HepG2 (cell line): ENCODE measurements at regions not wholly inside any gene's neighbourhood (a gene's known extent, or its start where the extent isn't known, plus 50 kb on each side); places are given as distances from the start of the nearest gene placed in this dataset.

Source experiments
- CREM ChIP-seq, 2 experiments: sonication (generic) in 1 of 2; formaldehyde crosslinking in 1 of 2; IDR thresholded peaks; 2 replicates each; pipeline versions ENCODE4 v1.4.0 to v1.6.1; 2016 to 2020; ENCODE audit warnings: antibody characterized with exemption in 1 of 2, mild to moderate bottlenecking in 1 of 2, missing genetic modification reagents in 1 of 2
- DNMT1 ChIP-seq: sonication (generic); formaldehyde crosslinking; IDR thresholded peaks from 2 replicates; pipeline ENCODE4 v1.5.1; 2020; ENCODE audit warnings: mild to moderate bottlenecking, missing genetic modification reagents
- HNRNPLL ChIP-seq: fragments of 200-400 bp; formaldehyde crosslinking; IDR thresholded peaks from 2 replicates; pipeline ENCODE4 v1.6.1; 2017; ENCODE audit warnings: mild to moderate bottlenecking, low read depth, low read length; ENCODE audit not compliant: poor library complexity, severe bottlenecking
- NKX3-1 ChIP-seq: sonication (generic); formaldehyde crosslinking; IDR thresholded peaks from 2 replicates; pipeline ENCODE4 v1.5.0; 2020; ENCODE audit warnings: missing genetic modification reagents
- NR2F6 ChIP-seq, 2 experiments: IDR thresholded peaks; 2 replicates each; pipeline ENCODE4 v1.6.1; 2016; ENCODE audit warnings: antibody characterized with exemption in 1 of 2, mild to moderate bottlenecking in 1 of 2
- PTBP1 ChIP-seq: fragments of 200-400 bp; formaldehyde crosslinking; IDR thresholded peaks from 2 replicates; pipeline ENCODE4 v1.6.1; 2018; ENCODE audit warnings: low read length, low read depth; ENCODE audit not compliant: poor library complexity, severe bottlenecking
- RBM22 ChIP-seq: fragments of 200-400 bp; formaldehyde crosslinking; optimal IDR thresholded peaks from 2 replicates; pipeline ENCODE3; 2017; ENCODE audit warnings: mild to moderate bottlenecking, low read length, moderate library complexity
- SMAD1 ChIP-seq: sonication (generic); formaldehyde crosslinking; IDR thresholded peaks from 2 replicates; pipeline ENCODE4 v1.4.0; 2020; ENCODE audit warnings: missing genetic modification reagents, low read depth, mild to moderate bottlenecking, borderline replicate concordance
- ZFP62 ChIP-seq: sonication (generic); formaldehyde crosslinking; IDR thresholded peaks from 2 replicates; pipeline ENCODE4 v1.4.0; 2020; ENCODE audit warnings: missing genetic modification reagents
- ZNF30 ChIP-seq: sonication (generic); formaldehyde crosslinking; IDR thresholded peaks from 2 replicates; pipeline ENCODE4 v1.5.0; 2020; ENCODE audit warnings: mild to moderate bottlenecking, missing genetic modification reagents
- TF ChIP-seq, protein P1 (sequence below): sonication (generic); formaldehyde crosslinking; IDR thresholded peaks from 2 replicates; pipeline ENCODE4 v1.9.0; 2021; ENCODE audit warnings: mild to moderate bottlenecking, missing genetic modification reagents
- TF ChIP-seq, protein P2 (sequence below): sonication (generic); formaldehyde crosslinking; IDR thresholded peaks from 2 replicates; pipeline ENCODE4 v1.5.0; 2020; ENCODE audit warnings: missing genetic modification reagents
- TF ChIP-seq, protein P3 (sequence below): sonication (generic); formaldehyde crosslinking; IDR thresholded peaks from 2 replicates; pipeline ENCODE4 v1.5.0; 2020; ENCODE audit warnings: mild to moderate bottlenecking, missing genetic modification reagents, borderline replicate concordance

DNA sequence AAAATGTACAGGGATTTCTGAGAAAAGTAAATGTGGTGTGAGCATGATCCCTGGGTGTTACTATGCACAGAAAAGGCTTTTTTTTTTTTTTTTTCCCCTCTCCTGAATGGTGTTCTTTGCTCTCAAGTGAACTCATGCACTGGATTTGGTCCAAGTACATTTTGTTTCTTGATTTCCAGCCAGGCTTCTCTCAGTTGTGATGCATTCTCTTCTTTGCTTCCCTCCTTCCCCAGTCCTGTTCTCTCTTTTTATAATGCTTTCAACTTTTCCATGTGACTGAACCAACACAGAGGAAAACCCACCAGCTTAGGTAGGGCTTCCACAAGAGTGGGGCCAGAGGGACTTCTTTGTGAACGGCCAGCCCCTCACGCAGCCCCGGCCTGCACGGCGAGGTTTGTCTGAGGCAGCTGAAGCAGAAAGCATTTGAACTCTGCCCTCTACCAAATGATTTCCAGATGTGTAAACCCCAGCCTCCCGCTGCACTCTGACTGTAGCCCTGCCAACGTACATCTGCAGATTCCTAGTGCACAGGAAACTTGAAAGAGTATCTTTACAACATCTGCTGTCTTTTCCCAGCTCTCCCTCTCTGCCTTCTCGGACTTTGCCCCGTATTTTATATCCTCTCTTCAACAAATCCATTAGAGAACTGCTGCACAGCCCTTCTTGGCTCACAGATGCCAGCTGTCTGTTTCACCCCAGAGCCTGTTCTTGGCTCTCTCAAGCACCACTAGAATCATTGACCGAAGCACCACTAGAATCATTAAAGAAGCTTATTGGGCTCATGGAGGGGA, 71.8 kb upstream of the CD180 start (continued):
- TF ChIP-seq, protein P1, sequence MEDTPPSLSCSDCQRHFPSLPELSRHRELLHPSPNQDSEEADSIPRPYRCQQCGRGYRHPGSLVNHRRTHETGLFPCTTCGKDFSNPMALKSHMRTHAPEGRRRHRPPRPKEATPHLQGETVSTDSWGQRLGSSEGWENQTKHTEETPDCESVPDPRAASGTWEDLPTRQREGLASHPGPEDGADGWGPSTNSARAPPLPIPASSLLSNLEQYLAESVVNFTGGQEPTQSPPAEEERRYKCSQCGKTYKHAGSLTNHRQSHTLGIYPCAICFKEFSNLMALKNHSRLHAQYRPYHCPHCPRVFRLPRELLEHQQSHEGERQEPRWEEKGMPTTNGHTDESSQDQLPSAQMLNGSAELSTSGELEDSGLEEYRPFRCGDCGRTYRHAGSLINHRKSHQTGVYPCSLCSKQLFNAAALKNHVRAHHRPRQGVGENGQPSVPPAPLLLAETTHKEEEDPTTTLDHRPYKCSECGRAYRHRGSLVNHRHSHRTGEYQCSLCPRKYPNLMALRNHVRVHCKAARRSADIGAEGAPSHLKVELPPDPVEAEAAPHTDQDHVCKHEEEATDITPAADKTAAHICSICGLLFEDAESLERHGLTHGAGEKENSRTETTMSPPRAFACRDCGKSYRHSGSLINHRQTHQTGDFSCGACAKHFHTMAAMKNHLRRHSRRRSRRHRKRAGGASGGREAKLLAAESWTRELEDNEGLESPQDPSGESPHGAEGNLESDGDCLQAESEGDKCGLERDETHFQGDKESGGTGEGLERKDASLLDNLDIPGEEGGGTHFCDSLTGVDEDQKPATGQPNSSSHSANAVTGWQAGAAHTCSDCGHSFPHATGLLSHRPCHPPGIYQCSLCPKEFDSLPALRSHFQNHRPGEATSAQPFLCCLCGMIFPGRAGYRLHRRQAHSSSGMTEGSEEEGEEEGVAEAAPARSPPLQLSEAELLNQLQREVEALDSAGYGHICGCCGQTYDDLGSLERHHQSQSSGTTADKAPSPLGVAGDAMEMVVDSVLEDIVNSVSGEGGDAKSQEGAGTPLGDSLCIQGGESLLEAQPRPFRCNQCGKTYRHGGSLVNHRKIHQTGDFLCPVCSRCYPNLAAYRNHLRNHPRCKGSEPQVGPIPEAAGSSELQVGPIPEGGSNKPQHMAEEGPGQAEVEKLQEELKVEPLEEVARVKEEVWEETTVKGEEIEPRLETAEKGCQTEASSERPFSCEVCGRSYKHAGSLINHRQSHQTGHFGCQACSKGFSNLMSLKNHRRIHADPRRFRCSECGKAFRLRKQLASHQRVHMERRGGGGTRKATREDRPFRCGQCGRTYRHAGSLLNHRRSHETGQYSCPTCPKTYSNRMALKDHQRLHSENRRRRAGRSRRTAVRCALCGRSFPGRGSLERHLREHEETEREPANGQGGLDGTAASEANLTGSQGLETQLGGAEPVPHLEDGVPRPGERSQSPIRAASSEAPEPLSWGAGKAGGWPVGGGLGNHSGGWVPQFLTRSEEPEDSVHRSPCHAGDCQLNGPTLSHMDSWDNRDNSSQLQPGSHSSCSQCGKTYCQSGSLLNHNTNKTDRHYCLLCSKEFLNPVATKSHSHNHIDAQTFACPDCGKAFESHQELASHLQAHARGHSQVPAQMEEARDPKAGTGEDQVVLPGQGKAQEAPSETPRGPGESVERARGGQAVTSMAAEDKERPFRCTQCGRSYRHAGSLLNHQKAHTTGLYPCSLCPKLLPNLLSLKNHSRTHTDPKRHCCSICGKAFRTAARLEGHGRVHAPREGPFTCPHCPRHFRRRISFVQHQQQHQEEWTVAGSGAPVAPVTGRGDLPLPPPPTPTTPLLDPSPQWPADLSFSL (CRISPR knock-in tag) = no peak
- TF ChIP-seq, protein P2, sequence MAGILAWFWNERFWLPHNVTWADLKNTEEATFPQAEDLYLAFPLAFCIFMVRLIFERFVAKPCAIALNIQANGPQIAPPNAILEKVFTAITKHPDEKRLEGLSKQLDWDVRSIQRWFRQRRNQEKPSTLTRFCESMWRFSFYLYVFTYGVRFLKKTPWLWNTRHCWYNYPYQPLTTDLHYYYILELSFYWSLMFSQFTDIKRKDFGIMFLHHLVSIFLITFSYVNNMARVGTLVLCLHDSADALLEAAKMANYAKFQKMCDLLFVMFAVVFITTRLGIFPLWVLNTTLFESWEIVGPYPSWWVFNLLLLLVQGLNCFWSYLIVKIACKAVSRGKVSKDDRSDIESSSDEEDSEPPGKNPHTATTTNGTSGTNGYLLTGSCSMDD (CRISPR knock-in tag) = no peak
- TF ChIP-seq RBM22 (no peak), NR2F6 (IDR thresholded peaks at IDR 0.05) (peak; percentile 48; the same call in 1 of the 2 replicates), NR2F6 (CRISPR knock-in tag; IDR thresholded peaks at IDR 0.05) (peak; percentile 59), PTBP1 (no peak), DNMT1 (no peak), CREM (IDR thresholded peaks at IDR 0.05) (0 out of 2 replicates have a peak, but pooled peaks have one; percentile 19), CREM (CRISPR knock-in tag; IDR thresholded peaks at IDR 0.05) (no peak), SMAD1 (no peak), HNRNPLL (no peak), NKX3-1 (CRISPR knock-in tag) (no peak), ZFP62 (no peak), ZNF30 (CRISPR knock-in tag) (no peak)
- TF ChIP-seq, protein P3, sequence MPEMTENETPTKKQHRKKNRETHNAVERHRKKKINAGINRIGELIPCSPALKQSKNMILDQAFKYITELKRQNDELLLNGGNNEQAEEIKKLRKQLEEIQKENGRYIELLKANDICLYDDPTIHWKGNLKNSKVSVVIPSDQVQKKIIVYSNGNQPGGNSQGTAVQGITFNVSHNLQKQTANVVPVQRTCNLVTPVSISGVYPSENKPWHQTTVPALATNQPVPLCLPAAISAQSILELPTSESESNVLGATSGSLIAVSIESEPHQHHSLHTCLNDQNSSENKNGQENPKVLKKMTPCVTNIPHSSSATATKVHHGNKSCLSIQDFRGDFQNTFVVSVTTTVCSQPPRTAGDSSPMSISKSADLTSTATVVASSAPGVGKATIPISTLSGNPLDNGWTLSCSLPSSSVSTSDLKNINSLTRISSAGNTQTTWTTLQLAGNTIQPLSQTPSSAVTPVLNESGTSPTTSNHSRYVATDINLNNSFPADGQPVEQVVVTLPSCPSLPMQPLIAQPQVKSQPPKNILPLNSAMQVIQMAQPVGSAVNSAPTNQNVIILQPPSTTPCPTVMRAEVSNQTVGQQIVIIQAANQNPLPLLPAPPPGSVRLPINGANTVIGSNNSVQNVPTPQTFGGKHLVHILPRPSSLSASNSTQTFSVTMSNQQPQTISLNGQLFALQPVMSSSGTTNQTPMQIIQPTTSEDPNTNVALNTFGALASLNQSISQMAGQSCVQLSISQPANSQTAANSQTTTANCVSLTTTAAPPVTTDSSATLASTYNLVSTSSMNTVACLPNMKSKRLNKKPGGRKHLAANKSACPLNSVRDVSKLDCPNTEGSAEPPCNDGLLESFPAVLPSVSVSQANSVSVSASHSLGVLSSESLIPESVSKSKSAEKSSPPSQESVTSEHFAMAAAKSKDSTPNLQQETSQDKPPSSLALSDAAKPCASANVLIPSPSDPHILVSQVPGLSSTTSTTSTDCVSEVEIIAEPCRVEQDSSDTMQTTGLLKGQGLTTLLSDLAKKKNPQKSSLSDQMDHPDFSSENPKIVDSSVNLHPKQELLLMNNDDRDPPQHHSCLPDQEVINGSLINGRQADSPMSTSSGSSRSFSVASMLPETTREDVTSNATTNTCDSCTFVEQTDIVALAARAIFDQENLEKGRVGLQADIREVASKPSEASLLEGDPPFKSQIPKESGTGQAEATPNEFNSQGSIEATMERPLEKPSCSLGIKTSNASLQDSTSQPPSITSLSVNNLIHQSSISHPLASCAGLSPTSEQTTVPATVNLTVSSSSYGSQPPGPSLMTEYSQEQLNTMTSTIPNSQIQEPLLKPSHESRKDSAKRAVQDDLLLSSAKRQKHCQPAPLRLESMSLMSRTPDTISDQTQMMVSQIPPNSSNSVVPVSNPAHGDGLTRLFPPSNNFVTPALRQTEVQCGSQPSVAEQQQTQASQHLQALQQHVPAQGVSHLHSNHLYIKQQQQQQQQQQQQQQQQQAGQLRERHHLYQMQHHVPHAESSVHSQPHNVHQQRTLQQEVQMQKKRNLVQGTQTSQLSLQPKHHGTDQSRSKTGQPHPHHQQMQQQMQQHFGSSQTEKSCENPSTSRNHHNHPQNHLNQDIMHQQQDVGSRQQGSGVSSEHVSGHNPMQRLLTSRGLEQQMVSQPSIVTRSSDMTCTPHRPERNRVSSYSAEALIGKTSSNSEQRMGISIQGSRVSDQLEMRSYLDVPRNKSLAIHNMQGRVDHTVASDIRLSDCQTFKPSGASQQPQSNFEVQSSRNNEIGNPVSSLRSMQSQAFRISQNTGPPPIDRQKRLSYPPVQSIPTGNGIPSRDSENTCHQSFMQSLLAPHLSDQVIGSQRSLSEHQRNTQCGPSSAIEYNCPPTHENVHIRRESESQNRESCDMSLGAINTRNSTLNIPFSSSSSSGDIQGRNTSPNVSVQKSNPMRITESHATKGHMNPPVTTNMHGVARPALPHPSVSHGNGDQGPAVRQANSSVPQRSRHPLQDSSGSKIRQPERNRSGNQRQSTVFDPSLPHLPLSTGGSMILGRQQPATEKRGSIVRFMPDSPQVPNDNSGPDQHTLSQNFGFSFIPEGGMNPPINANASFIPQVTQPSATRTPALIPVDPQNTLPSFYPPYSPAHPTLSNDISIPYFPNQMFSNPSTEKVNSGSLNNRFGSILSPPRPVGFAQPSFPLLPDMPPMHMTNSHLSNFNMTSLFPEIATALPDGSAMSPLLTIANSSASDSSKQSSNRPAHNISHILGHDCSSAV (CRISPR knock-in tag) = no peak
